ENCODE measurements at regions not wholly inside any gene's neighbourhood (a gene's known extent, or its start where the extent isn't known, plus 50 kb on each side); places are given as distances from the start of the nearest gene placed in this dataset.

- no peak for TF ChIP-seq CTCF (IDR thresholded peaks at IDR 0.05; ENCODE audit: low read depth, low read length)
- no peak for TF ChIP-seq EZH2phosphoT487 (IDR thresholded peaks at IDR 0.05; ENCODE audit: low read depth)
These were observed 199.3 kb downstream of the NMUR2 start for GRCh38 chr5:152205804-152206203.

Measured in OCI-LY3 (cell line).